Right lobe of liver (tissue), 6 donors: ENCODE measurements at regions not wholly inside any gene's neighbourhood (a gene's known extent, or its start where the extent isn't known, plus 50 kb on each side); places are given as distances from the start of the nearest gene placed in this dataset.

ENCODE experiments used
- ATAC-seq, 4 donors: fragments of 200-7000 bp; cut with Tn5 transposase; one replicate each; pipeline ENCODE4 v1.9.1; 2020; ENCODE audit warnings: mild to moderate bottlenecking in 4 of 4, moderate library complexity in 4 of 4
- DNase-seq, 3 donors: peaks; one replicate each; pipeline ENCODE4 v3.0.0-alpha.2; 2020
- H3K27ac ChIP-seq, 3 donors: fragments of 200-600 bp; one replicate each; pipeline ENCODE4 v1.8.0; 2022
- H3K27me3 ChIP-seq, 2 donors: fragments of 200-600 bp; one replicate each; pipeline ENCODE4 v1.8.0; 2022
- H3K36me3 ChIP-seq, 4 donors: fragments of 200-600 bp; sonication (generic) in 1 of 4; one replicate each; pipeline versions ENCODE4 v1.5.1 to v1.8.0; 2017 to 2022; ENCODE audit warnings: control low read depth in 1 of 4
- H3K4me1 ChIP-seq, 4 donors: fragments of 200-600 bp; sonication (generic) in 1 of 4; one replicate each; pipeline versions ENCODE4 v1.5.1 to v1.8.0; 2017 to 2022; ENCODE audit warnings: control low read depth in 1 of 4
- H3K4me3 ChIP-seq, 3 donors: fragments of 200-600 bp; one replicate each; pipeline ENCODE4 v1.8.0; 2022
- H3K9me3 ChIP-seq, 4 donors: fragments of 200-600 bp; sonication (generic) in 1 of 4; one replicate each; pipeline versions ENCODE4 v1.5.1 to v1.8.0; 2017 to 2022; ENCODE audit warnings: control low read depth in 1 of 4
- CTCF ChIP-seq, 4 donors: fragments of 200-600 bp in 3 of 4; fragments of 450-650 bp in 1 of 4; IDR thresholded peaks; one replicate each; pipeline versions ENCODE4 v1.5.1 to v1.8.0; 2016 to 2022; ENCODE audit warnings: antibody characterized with exemption in 4 of 4, mild to moderate bottlenecking in 2 of 4
- POLR2A ChIP-seq: fragments of 450-650 bp; IDR thresholded peaks from one replicate; pipeline ENCODE4 v1.6.1; 2017; ENCODE audit warnings: antibody characterized with exemption, mild to moderate bottlenecking
- WGBS: methylation state at CpG from one replicate; pipeline ENCODE4 v1.1.6; 2018; ENCODE audit warnings: low coverage, low lambda C conversion rate; ENCODE audit not compliant: insufficient coverage; ENCODE audit errors: missing lambda C conversion rate; 5-methylcytosine and 5-hydroxymethylcytosine counted together
- intact Hi-C, 2 donors: fragments of 100-400 bp; cut with DNase I; formaldehyde crosslinking; loops; one replicate each; pipeline versions ENCODE4 v1.11.2 to v1.14.1; 2022
- donor health status: DM: no; HTN: yes; CAD: no.
- donor health status: DM: no; HTN: no; CAD: no.
- donor health status: DM: no; HTN: no; CAD: no.
- donor health status: DM: no; HTN: yes; CAD: no.
- donor health status: DM: no; HTN: yes; CAD: no.

- no peaks in the 10 kb centered on the region for H3K27me3 ChIP-seq
- no peak for DNase-seq
- H3K27ac ChIP-seq = no peak overlapping the region
- ATAC-seq = no peak
- no peak for TF ChIP-seq POLR2A
- no peak for TF ChIP-seq CTCF (IDR thresholded peaks at IDR 0.05)
- H3K4me3 ChIP-seq = no peak overlapping the region
- no peaks in the 10 kb centered on the region for H3K36me3 ChIP-seq
- no peaks in the 10 kb centered on the region for H3K4me1 ChIP-seq
- no peaks in the 10 kb centered on the region for H3K9me3 ChIP-seq
- intact Hi-C loops = no loop called here
- WGBS = 58% methylated on average over 8 of the region's 8 CpGs
Measured at GRCh38 chr4:182107931-182108330, 135.3 kb upstream of the TENM3 start.

- Histone ChIP-seq H3K27ac (no peak overlapping the region), H3K4me1 (no peaks in the 10 kb centered on the region), H3K4me3 (no peak overlapping the region), H3K27me3 (no peaks in the 10 kb centered on the region), H3K9me3 (no peaks in the 10 kb centered on the region), H3K36me3 (no peaks in the 10 kb centered on the region)
- ATAC-seq = no peak
- intact Hi-C loops = no loop called here
- no peak for TF ChIP-seq POLR2A
- no peak for TF ChIP-seq CTCF (IDR thresholded peaks at IDR 0.05)
- no peak for DNase-seq
- 75% methylated on average over 1 of the region's 1 CpG for WGBS
Measured at GRCh38 chr4:182111586-182111985, 131.6 kb upstream of the TENM3 start.

- TF ChIP-seq POLR2A (no peak), CTCF (IDR thresholded peaks at IDR 0.05) (no peak)
- intact Hi-C loops = no loop called here
- Histone ChIP-seq H3K9me3 (no peaks in the 10 kb centered on the region), H3K4me1 (no peaks in the 10 kb centered on the region), H3K4me3 (no peak overlapping the region), H3K27ac (no peak overlapping the region), H3K36me3 (no peaks in the 10 kb centered on the region), H3K27me3 (no peaks in the 10 kb centered on the region)
- no peak for DNase-seq
- ATAC-seq = no peak
Measured at GRCh38 chr4:182113779-182114178, 129.4 kb upstream of the TENM3 start.

- Histone ChIP-seq H3K9me3 (peaks cover 0 to 7% (median 0%) of the 10 kb centered on the region in 4 donors), H3K27me3 (no peaks in the 10 kb centered on the region), H3K4me1 (no peaks in the 10 kb centered on the region), H3K27ac (no peak overlapping the region), H3K36me3 (no peaks in the 10 kb centered on the region), H3K4me3 (no peak overlapping the region)
- intact Hi-C loops = no loop called here
- DNase-seq (no peak), ATAC-seq (no peak)
- WGBS = 65% methylated on average over 7 of the region's 7 CpGs
- no peak for TF ChIP-seq POLR2A
Measured at GRCh38 chr4:182124359-182124758, 118.8 kb upstream of the TENM3 start.

GRCh38 chr4:182126096-182126495 is 117.1 kb upstream of the TENM3 start:
- Histone ChIP-seq H3K27ac (no peak overlapping the region), H3K9me3 (peaks cover 0 to 7% (median 0%) of the 10 kb centered on the region in 4 donors), H3K27me3 (no peaks in the 10 kb centered on the region), H3K4me3 (no peak overlapping the region), H3K4me1 (no peaks in the 10 kb centered on the region), H3K36me3 (no peaks in the 10 kb centered on the region)
- no peak for DNase-seq
- TF ChIP-seq CTCF (IDR thresholded peaks at IDR 0.05) (no peak), POLR2A (no peak)
- WGBS = 55% methylated on average over 5 of the region's 5 CpGs
- no peak for ATAC-seq
- intact Hi-C loops = no loop called here
